Endothelial cell of umbilical vein (primary cell): ENCODE measurements at regions not wholly inside any gene's neighbourhood (a gene's known extent, or its start where the extent isn't known, plus 50 kb on each side); places are given as distances from the start of the nearest gene placed in this dataset.

ENCODE experiments used
- CTCF ChIP-seq, 2 donors: IDR thresholded peaks; 1 replicate in 1 of 2; 2 replicates in 1 of 2; pipeline ENCODE4 v1.5.1; 2011; ENCODE audit warnings: low read length in 2 of 2, mild to moderate bottlenecking in 2 of 2, moderate library complexity in 2 of 2, control low read depth in 1 of 2, inconsistent platforms in 1 of 2, low read depth in 1 of 2; ENCODE audit not compliant: insufficient read depth in 1 of 2; ENCODE audit errors: extremely low read depth in 1 of 2
- EZH2 ChIP-seq: IDR thresholded peaks from 2 replicates; pipeline ENCODE4 v1.6.1; 2012; ENCODE audit warnings: borderline replicate concordance, low read depth, mild to moderate bottlenecking, moderate library complexity, low read length, inconsistent platforms; ENCODE audit not compliant: severe bottlenecking
- GATA2 ChIP-seq: IDR thresholded peaks from 2 replicates; pipeline ENCODE4 v1.7.0; 2011; ENCODE audit warnings: low read depth, mild to moderate bottlenecking, moderate library complexity, mixed read lengths, low read length; ENCODE audit not compliant: insufficient read length, insufficient read depth
- JUN ChIP-seq: IDR thresholded peaks from 2 replicates; pipeline ENCODE4 v1.6.1; 2011; ENCODE audit warnings: borderline replicate concordance, low read depth; ENCODE audit not compliant: insufficient read length, insufficient read depth
- MYC ChIP-seq: IDR thresholded peaks from one replicate; pipeline ENCODE4 v1.6.1; 2011; ENCODE audit warnings: mild to moderate bottlenecking, low read depth, low read length
- POLR2A ChIP-seq: IDR thresholded peaks from 2 replicates; pipeline ENCODE4 v1.6.1; 2012; ENCODE audit warnings: low read depth, mild to moderate bottlenecking, control low read depth, low read length
- POLR2AphosphoS5 ChIP-seq: IDR thresholded peaks from 2 replicates; pipeline ENCODE4 v1.6.1; 2012; ENCODE audit warnings: low read depth, mild to moderate bottlenecking, control low read depth, low read length, moderate library complexity; ENCODE audit not compliant: insufficient read depth
- TF ChIP-seq, protein P1 (sequence below): IDR thresholded peaks from 2 replicates; pipeline ENCODE4 v1.6.1; 2011; ENCODE audit not compliant: insufficient read depth, insufficient read length

GRCh38 chr18:4847056-4847455 lies 350.0 kb downstream of the AKAIN1 start:
- TF ChIP-seq EZH2 (no peak), MYC (no peak), CTCF (IDR thresholded peaks at IDR 0.05; ENCODE audit: extremely low read depth in 1 of 2, insufficient read depth in 1 of 2, low read depth in 1 of 2, low read length in 2 of 2) (no peak), POLR2A (no peak), JUN (no peak), POLR2AphosphoS5 (no peak), GATA2 (no peak)
- TF ChIP-seq, protein P1, sequence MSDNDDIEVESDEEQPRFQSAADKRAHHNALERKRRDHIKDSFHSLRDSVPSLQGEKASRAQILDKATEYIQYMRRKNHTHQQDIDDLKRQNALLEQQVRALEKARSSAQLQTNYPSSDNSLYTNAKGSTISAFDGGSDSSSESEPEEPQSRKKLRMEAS = no peak
